ENCODE measurements at regions not wholly inside any gene's neighbourhood (a gene's known extent, or its start where the extent isn't known, plus 50 kb on each side); places are given as distances from the start of the nearest gene placed in this dataset.
"Not testable (repeated sequence)": the region's sequence is repeated elsewhere in the genome, so short reads cannot be mapped to it uniquely, and the experiment has no call there.

DNA sequence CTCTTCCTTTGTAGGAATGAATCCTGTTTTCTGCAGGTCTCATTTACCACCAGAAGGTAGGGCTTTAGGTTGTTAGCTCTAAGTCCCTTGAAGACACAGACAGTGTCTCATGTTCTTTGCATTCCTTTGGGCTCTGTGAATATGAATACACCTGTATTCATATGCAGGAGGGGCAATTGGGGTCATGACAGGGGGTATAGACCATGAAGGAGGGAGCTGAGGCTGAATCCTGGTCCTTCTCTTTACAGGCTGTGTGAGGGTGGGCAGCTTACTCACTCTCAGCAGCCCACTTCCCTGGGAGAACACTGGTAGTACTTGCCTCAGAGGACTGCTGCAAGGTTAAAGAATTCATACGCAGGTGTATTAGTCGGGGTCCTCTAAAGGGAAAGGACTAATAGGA lies 267.2 kb upstream of the MGMT start:
- no peak for DNase-seq (ENCODE audit: low read depth in 3 of 3, low spot score in 2 of 3)

DNA sequence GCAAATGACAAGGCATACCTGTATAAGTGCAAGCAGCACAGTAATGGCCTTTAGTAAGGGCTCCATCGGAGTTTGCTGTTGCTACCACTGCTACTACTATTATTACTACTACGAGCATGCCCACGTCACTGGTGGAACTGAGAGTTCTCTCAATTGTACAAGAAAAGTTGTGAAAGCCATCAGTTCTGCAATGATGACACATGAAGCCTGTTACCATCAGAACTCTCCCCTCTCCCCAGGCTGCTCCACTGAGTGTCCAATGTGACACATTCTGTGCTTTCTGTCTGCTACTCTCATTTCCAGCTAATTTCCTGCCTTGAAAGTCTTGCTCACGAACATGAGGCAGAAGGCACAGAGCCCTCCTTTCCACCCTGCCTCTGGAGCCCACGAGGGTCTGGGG lies 263.2 kb upstream of the MGMT start:
- no peak for DNase-seq (ENCODE audit: low read depth in 3 of 3, low spot score in 2 of 3)

DNA sequence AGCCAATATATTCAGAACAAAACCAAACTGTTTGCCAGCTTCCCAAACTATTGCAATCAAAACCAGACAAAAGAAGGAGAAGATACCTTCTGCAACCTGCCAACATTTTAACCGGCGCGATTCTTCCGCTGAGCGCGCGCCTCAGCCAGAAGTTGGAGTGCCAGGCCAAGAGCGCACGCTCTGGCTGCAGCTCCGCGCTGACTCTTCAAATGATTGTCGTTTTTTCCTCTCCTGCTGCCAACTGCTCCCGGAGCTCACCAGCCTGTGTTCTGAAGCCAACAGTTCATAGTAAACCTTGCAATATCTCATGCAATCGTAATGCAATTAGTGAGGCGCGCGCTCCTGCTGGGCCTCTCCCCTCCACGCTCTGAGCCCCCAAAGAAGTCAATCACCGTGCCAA lies 259.7 kb upstream of the MGMT start:
- DNase-seq (ENCODE audit: low read depth in 3 of 3, low spot score in 2 of 3) = no peak

DNA sequence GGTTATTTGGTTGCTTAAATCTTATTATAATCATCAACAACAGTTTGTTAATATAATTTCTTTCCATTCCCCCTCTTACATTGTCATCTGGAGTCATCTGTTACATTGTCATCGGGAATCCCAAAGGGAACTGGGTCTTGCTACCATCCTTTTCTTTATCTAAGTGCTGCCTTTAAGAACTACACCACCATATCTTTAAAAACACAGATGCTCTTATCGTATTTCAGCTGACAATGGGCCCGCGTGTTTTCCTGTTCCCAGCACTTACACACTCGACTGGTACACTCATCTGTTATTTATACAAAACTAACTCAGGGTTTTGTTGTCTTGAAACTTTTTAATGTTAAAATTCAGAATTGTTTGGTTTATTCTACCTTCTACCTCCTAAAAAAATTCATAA lies 256.2 kb upstream of the MGMT start:
- DNase-seq (ENCODE audit: low read depth in 3 of 3, low spot score in 2 of 3) = no peak

DNA sequence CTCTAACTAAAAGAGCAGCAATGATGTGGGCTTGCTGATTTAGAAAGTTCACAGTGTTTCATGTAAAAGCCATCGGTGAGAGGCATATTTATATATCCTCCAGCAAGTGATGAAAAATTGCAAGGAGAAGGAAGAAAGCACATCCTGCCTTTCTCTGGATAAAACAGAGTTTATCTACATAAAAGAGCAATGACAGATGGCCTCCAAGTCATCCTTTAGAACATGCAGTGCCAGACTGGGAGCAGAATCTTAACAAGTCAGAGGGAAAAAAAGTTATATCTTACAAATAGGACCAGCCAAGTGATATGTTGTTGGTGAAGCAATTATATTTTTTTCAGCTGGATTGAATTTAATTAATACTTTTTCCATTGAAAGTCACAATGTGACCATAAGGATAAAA lies 253.8 kb upstream of the MGMT start:
- no peak for DNase-seq (ENCODE audit: low read depth in 3 of 3, low spot score in 2 of 3)

DNA sequence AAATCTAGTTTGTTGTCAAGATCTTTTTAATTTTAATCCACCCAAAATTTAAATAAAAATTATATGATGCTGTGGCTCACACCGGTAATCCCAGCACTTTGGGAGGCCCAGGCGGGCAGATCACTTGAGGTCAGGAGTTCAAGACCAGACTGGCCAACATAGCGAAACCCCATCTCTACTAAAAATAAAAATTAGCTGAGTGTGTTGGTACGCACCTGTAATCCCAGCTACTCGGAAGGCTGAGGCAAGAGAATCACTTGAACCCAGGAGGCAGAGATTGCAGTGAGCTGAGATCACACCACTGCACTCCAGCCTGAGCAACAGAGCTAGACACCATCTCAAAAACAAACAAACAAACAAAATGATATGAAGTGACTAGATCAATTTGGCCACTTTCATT lies 253.0 kb upstream of the MGMT start:
- not testable (repeated sequence) for DNase-seq (ENCODE audit: low read depth in 3 of 3, low spot score in 2 of 3)

DNA sequence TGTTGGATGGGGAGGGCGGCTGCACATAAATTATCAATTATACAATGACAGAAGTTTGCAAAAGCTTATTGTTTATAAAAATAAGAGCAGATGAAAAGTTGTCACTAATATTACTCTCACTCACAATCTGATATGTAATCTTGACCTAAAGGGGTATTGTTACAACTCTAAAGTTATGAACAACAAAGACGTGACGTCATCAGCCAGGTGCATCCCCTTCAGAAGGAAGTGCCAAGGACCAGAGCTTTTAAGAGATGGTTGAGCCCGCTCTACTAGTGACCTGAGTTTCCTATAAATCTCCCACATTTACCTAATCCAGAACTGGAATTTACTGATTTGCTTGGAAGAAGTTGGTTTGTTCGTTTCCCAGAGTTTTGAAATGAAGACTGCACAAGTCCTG lies 247.7 kb upstream of the MGMT start:
- DNase-seq (ENCODE audit: low read depth in 3 of 3, low spot score in 2 of 3) = no peak

DNA sequence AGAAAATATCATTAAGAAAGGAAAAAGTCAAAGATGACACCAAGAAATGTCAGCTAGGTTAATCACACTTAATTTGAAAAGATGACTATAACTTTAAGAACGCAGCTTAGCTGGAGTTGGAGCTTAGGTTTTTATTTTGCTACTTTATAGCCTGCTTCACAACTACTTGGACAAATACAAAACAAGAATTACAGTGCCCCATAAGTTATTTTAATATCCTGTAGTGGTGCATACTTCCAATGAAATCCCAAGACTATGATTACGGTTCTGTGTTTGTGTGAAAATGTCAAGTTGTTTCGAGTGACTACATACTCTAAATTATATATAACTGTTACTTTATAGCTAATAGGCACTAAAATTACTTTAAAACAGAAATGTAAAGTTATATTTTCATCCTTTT lies 244.6 kb upstream of the MGMT start:
- DNase-seq (ENCODE audit: low read depth in 3 of 3, low spot score in 2 of 3) = peak in 1 of 3 donors; percentile 23

DNA sequence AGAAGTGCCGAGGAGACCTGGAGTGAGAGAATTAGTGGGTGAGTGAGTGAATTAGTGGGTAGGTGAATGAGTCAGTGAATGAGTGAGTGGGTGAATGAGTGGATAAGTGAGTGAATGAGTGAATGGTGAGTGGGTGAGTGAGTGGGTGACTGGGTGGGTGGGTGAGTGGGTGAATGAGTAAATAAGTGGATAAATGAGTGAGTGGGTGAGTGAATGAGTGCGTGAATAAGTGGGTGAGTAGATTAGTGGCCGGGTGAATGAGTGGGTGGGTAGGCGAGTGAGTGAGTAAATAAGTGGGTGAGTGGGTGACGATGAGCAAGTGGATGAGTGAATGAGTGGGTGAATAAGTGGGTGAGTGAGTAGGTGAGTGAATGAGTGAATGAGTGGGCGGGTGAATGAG lies 243.7 kb upstream of the MGMT start:
- DNase-seq (ENCODE audit: low read depth in 3 of 3, low spot score in 2 of 3) = no peak

DNA sequence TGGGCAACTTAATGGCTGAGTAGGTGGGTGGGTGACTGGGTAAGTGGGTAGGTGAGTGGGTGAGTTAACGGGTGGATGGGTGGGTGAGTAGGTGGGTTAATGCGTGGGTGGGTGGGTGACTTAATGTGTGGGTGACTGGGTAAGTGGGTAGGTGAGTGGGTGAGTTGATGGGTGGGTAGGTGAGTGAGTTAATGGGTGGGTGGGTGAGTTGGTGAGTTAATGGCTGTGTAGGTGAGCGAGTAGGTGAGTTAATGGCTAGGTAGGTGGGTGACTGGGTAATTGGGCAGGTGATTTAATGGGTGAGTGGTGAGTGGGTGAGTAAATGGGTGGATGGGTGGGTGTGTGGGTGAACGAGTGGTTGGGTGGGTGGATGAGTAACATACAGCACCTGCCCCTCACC lies 243.0 kb upstream of the MGMT start:
- no peak for DNase-seq (ENCODE audit: low read depth in 3 of 3, low spot score in 2 of 3)

DNA sequence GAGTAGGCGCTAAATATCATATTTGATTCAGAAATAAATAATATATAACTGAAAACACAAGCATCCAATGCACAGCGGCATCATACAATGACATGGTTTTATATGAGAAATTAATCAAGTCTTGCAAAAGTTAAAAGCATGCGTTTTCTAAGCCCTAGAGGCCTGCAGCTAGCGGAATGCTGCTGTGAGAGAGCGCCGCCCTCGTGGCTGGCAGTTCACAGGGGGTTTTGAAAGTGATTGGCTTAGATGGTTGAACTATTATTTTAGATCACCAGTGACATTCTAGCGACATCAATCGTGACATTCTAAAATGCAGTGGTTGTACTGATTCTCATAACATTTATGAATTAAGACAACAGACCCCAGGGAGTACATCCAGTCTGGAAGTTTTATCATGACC lies 235.2 kb upstream of the MGMT start:
- DNase-seq (ENCODE audit: low read depth in 3 of 3, low spot score in 2 of 3) = no peak

DNA sequence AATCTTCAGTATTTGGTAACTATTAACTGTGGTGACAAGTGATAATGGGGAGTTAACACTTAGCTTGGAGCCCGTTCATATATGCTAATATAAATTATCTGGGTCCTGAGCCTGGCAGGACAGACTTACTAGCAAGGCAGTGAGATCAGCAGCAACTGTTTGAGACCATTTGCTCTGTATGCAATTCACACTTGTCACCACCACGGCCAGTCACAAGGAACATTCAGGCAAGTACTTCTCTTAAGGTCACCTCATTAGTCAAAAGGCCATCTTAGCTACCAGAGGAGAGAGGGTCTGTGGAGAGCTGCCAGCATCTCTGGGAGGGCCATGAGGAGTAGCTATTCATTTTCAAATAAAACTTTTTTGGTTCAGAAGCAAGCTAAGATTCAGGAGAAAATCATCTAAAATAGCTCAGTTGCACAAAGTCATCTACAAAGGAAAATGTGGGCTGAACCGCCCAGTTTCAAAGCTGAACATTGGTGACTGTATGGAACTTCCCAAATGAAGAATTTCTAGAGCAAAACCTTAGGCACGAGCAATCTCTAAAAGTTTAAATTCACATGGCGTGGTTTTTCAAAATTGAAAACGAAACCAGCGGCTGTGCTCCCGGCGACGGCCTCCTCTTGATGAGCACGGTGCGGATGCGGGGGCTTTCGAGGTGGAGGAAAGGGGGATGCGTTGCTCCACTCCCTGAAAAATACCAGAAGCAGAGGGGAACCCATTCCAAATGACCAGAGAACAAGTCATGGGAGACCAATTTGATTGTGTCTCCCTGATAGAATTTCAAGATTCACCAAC lies 233.5 kb upstream of the MGMT start:
- no peak for DNase-seq (ENCODE audit: low read depth in 3 of 3, low spot score in 2 of 3)

DNA sequence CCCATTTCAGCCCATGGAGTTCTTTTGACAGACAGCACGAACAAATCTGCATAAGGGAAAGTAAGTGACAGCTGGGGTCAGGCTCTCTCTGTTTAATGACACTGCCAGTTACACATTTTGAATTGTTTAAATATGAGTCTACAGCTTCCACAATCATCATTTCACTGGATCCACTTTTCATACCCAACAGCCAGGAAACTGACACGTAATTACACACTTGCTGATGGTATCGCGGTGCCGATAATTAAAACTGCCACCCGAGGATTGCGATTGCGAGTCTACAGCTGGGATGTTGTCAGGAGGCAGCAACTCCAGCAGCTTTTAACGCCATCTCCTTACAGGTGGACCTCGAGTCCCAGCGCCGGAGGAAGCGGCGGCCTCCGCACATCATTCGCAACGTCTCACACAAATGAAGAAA lies 230.8 kb upstream of the MGMT start:
- no peak for DNase-seq (ENCODE audit: low read depth in 3 of 3, low spot score in 2 of 3)

DNA sequence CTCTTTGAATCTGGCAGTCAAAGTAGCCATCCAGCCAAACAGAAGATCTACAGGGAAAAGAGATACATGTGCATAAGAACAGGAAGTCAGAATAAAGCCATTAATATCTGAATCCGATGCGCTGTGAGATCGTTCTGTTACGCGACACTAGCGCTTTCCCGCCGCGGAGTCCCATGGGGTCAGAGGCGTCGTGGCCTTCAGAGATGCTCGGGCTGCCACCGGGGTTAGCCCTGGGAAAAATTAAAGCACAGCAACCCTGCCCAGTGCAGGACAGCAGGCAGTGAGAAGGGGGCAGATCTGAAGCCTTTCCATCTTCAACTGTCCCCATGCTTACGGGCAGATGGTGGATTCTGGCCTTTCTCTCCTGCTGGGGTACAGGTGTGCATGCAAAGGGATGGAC lies 225.6 kb upstream of the MGMT start:
- no peak for DNase-seq (ENCODE audit: low read depth in 3 of 3, low spot score in 2 of 3)

DNA sequence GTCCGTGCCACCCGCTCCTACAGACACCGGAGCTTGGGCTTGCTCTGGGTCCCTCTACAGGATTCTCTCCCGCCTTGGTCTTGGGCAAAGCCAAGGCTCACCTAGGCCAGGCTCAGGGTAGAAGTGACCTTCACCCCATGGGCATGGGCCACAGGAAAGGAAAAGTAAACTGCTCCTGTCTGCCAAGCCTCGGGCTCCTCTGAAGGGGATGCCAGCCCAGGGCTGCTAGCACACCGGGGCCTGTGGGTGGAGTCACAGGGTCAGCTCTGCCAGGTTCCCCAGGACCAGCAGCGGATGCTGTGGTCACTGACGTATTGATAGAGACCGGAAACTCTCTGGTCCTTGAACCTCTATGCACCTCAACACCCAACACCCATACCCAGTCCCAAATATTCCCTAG lies 222.7 kb upstream of the MGMT start:
- DNase-seq (ENCODE audit: low read depth in 3 of 3, low spot score in 2 of 3) = no peak

DNA sequence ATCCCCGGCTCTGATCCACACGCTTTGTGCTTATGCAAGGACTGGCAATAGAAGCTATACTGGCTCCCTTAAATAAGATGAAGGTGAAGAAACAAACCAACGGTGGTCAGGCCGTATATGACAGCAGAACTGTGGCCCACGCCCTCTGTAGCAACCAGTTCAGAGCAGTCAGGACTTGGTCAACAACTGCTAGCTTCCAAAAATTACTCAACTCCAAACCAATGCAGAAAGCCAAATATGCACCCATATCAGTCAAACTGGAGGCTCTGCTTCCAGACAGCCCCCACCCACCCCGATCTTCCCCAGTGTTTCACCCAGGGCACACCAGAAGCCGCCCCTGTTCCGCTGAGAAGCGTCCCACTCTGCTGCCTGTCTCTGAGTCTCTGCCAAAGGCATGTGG lies 222.3 kb upstream of the MGMT start:
- DNase-seq (ENCODE audit: low read depth in 3 of 3, low spot score in 2 of 3) = no peak

DNA sequence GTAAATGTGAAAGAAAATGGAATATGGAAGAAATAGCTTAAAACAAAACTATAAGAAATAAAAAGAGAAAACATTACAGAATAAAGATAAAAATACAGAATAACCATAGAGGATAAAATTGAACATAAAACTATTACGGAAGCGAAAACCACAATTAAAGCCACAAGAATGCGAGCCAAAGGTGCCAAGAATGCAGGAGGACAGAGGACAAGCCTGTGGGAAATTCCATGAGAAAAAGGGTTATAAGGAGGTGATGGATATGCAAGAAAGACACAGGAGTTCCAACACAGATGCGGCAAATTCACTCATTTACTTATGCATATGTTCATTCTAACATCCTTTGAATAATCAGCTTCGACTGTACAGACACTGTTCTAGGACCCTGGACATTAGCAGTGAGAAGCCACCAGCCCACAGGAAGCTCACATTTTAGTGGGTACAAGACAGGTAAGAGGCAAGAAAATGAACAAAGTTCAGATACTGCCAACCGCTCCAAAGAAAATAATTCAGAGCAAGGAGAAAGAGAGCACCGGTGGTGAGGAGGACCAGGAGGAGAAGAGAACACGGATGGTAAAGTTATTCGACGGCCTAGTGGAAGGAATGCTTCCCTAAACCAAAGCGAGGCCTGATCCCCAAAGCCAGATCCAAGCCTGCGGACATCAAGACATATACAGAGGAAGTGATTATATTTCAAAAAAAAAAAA lies 213.7 kb upstream of the MGMT start:
- no peak for DNase-seq (ENCODE audit: low read depth in 3 of 3, low spot score in 2 of 3)

DNA sequence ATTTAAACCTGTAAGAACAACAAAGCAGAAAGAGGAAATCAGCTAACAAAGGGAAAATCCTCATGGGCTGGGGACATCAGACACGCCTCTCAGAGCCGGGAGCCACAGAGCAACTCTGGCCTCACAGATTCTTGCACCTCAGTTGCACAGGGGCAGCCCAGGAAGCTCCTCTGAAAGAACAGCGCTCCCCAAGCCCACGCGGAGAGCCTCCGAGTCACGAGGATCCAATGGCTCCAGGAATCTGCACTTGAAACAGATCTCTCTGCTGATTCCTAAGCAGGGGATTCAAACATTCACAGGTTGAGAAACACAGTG lies 213.2 kb upstream of the MGMT start:
- DNase-seq (ENCODE audit: low read depth in 3 of 3, low spot score in 2 of 3) = no peak

DNA sequence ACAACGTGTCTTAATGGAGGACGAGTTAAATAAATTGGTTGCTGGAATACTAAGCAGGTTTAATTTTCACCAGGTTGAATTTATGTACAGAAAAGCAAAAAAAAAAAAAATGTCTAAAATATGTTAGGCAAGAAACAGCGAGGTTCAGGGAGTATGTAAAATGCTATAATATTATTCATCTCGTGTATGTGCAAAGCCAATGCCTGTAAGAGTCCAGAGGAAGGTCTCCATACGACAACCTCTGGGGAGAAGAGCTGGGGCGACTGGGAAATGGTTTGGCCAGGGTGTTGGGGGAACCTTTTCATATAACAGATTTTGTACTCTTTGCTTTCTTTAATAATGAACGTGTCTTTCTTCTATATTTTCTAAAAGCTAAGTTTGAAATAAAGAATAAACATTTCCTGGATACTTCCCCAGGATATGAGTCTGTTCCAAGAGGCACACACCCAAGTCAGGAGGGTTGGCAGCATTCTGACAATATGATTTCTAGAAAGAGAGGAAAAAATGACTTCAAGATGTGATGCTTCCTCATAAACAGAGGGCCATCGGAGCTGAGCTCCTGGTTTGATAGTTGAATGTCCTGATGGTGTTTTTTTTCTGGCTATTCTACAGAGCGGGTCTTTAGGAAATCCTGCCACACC lies 208.6 kb upstream of the MGMT start:
- DNase-seq (ENCODE audit: low read depth in 3 of 3, low spot score in 2 of 3) = no peak

DNA sequence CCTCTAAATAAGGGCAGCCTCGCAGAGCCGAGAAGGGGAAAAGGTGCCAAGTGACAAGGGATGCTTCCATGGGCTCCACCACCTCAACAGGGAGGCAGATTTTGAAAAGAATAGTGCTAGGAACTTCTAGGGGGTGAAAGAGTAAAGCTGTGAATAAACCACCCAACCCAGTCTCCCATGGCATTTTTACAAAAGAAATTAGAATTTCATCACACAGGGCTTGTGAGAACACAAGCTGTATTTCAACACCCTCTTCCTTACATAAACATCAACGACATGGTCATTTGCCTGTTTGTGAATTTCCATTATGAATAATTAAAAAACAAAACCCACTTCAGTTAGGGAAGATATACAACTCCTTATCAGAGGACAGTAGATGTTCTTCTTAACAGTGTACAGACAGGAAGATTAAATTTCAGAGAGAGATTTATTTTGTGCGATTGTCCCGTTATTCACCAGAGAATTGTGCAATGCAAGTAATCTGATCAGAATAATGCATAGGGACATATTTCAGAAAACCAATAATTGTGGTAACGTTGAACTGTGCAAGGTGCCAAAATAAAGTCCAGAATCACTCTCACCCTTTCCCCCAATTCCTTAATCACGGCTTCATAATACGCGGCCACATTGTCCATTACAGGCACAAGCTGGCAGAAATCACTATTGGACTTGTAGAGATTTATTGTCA lies 207.8 kb upstream of the MGMT start:
- DNase-seq (ENCODE audit: low read depth in 3 of 3, low spot score in 2 of 3) = no peak

DNA sequence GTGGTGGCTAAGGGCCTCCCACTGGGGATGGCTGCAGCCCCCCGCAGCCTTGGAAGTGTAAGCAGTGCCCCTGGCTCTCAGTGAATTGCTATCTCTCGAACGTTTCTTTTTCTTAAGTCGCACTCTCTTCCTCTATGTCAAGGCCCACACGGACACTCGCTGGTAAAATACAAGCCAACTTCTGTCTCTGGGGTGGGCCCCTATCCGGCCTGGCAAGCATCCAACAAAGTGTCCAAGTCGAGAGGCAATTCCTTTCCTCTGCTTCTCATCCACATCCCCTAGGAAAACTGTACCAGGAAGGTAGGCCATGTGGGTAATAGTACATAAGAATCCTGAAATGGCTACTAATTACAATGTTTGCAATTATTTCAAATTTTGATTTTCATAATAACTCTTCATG lies 194.9 kb upstream of the MGMT start:
- no peak for DNase-seq (ENCODE audit: low read depth in 3 of 3, low spot score in 2 of 3)

Data from right renal cortex interstitium (tissue), 3 donors.